GM21381 (cell line): ENCODE measurements at regions not wholly inside any gene's neighbourhood (a gene's known extent, or its start where the extent isn't known, plus 50 kb on each side); places are given as distances from the start of the nearest gene placed in this dataset.
"Not testable (repeated sequence)": the region's sequence is repeated elsewhere in the genome, so short reads cannot be mapped to it uniquely, and the experiment has no call there.

ENCODE experiments used
- ATAC-seq: cut with Tn5 transposase; IDR thresholded peaks from one replicate; pipeline ENCODE4 v1.9.1; 2021; ENCODE audit warnings: mild to moderate bottlenecking, moderate library complexity; ENCODE audit not compliant: unreplicated experiment

DNA sequence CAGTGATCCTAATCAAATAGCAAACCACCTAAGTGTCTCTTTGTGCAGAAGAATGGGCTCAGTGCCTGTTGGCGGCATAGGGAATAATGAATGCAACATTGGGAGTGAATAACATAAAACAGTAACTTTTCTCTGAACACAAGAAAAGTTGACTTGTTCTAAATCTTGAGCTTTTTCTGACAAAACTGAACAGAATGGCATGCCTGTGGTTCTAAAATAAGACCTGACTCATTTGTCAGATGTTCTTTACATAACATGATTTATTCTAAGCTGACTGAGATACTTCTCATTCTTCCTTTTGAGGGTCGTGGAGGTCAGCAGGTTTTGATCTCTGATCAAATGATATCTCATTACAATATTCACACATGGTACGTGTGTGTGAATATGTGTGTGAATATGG lies 165.4 kb upstream of the WDR1 start:
- no peak for ATAC-seq

GRCh38 chr4:10279261-10279660 lies 162.7 kb upstream of the WDR1 start:
- ATAC-seq, result no peak

DNA sequence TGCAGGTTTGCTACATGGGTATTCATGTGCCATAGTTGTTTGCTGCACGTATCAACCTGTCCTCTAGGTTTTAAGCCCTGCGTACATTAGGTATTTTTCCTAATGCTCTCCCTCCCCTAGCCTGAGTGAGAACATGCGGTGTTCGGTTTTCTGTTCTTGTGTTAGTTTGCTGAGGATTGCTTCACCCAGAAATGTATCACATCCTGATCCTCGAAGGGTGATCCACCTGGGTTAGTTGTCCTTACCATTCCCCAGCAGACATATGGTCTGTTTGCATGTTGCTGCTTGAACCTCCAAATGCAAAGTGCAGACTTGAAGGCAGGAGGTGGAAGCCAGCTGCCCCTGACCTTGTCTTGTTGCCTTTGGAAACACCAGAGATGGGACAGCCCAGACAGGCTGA lies 161.5 kb upstream of the WDR1 start:
- ATAC-seq, result no peak

DNA sequence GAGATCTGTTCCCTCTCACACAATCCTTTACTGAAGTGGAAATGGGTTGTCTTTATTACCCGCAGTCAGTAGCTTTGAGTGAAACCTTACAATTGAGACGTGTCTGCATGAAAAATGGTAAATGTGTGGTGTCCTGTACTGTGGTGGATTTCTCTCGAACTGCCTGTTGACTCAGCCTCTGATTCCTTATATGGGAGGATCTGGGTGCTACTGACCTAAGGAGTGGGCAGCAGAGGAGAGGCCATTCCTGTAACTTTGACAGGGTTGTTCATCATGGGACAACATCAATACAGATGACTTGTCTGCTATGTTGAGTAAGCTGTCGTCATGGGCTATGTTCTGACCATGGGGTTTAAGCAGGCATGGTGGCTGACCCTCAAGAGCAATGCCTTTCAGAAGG lies 159.6 kb upstream of the WDR1 start:
- ATAC-seq, result no peak

DNA sequence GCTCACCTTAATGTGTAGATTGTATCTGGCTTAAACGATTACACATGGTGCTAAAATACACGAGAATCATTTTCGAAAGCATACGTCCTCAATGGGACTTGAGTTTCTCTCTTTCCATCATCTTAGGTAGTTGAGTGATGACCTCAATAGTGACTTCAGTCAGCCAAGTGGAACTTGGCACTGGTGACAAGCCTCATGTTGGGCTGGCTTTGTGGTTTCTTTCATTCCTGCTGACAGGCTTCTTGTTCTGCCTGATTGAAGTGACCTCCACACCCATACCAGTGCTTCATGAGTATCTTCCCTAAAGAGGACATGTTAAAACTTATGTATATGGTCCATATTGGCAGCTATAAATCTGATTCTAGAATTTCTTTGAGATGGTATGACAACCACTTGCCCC lies 159.1 kb upstream of the WDR1 start:
- no peak for ATAC-seq

DNA sequence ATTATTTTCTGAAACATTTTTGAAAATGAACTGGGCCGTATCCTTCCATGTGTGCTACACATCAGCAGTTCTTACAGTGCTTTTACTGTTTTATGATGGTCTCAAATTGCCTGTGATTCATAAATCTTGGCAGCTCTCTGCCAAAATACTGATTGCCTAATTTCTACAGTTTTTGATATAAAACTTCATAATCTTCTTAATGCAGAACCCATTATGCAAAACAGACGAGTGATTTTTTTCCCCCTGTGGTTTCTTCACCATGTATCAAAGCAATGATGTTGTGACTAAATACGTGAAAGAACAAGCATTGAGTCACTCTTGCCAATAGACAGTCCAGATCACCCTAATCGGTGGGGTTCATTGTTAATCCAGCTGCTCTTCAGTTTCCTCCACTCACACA lies 156.4 kb upstream of the WDR1 start:
- no peak for ATAC-seq

DNA sequence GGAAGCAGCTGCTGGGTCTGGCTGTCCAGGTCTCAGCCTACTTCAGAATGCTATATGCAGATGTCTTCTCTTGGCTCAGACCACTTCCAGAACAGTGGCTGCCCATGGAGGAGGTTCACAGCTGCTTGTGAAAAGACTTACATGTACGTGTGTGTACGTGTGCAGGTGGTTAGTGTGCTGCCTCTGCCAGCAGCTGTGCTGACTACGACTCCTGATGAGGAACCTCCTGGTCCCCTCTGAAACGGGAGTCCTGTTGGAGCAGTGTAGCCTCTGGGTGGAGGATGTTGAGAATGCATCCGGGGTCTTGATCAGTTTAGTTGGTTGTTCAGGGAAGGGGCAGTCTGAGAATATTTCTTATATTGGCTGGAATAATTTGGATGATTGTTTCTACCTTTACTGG lies 155.9 kb upstream of the WDR1 start:
- ATAC-seq, result no peak

DNA sequence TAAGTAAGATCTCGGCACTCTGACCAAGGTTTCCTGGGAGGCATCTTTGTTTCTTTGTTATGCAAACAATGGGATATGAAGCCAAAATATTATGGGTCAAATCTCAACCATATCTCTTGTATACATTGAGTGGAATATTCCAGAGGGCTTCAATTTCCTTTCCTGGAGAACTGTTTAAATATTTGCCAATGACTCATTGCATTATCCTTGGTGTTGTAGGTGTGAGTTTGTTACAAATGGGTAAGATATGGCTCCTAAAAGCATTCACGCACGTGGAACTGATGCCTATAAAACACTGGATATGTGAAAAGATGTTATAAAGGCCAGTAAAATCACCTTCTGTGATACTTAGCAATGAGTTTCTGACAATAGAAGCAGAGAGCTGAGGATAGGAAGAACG lies 150.5 kb upstream of the WDR1 start:
- no peak for ATAC-seq

- no peak for ATAC-seq
Measured at GRCh38 chr4:10260777-10261176, 144.2 kb upstream of the WDR1 start.

GRCh38 chr4:10259976-10260375 lies 143.4 kb upstream of the WDR1 start:
- ATAC-seq, result no peak

- no peak for ATAC-seq
Measured at GRCh38 chr4:10256203-10256602, 139.6 kb upstream of the WDR1 start.

DNA sequence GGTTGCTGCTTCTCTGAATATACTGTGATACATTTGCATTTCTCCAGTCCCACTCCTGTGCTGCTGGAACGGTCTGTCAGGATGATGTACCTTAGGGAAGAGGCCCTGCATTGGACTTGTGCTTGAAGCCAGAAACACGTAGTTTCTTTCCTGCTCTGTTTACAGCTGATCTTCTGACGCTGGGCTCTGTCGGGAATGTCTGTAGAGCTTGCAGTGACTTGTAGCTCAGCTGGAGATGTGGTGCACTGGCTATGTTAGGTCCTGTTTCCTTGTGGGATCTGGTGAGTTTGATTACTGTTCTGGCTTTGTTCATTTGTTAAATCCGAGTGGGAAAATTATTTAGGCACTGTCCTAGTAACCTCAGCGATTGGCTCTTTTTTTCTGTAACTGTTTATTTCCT lies 137.2 kb upstream of the WDR1 start:
- no peak for ATAC-seq

DNA sequence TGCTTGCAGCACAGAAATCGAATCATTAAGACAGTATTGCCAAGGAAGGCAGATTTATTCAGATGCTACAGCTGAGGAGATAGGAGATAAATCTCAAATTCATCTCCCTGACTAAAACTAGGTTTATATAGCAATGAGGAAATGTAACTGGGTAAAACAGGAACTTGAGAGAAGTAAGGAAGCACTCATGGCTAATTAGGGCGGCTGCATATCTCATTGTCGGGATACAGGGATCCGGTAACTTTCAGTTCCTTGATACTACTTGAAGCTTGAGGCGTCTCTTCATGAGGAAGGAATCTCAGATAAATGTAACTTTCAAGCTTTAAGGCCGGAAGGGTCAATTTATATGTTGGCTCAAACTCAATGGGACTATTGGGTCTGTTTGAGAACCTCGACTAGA lies 129.2 kb upstream of the WDR1 start:
- no peak for ATAC-seq

DNA sequence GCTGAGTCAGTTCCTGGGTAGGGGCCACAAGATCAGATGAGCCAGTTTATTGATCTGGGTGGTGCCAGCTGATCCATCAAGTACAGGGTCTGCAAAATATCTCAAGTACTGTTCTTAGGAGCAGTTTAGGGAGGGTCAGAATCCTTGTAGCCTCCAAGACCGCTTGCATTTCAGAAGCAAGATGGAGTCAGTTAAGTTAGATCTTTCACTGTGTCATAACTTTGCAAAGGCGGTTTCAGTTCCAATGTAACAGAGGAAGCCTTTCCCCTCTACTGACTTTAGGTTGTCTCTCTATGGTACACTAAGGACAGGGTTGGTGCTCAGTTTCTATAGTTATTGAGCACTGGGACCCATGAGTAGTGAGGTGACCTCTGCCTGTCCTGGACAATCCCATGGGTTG lies 127.3 kb upstream of the WDR1 start:
- ATAC-seq, result no peak

- no peak for ATAC-seq
Measured at GRCh38 chr4:10240691-10241090, 124.1 kb upstream of the WDR1 start.

DNA sequence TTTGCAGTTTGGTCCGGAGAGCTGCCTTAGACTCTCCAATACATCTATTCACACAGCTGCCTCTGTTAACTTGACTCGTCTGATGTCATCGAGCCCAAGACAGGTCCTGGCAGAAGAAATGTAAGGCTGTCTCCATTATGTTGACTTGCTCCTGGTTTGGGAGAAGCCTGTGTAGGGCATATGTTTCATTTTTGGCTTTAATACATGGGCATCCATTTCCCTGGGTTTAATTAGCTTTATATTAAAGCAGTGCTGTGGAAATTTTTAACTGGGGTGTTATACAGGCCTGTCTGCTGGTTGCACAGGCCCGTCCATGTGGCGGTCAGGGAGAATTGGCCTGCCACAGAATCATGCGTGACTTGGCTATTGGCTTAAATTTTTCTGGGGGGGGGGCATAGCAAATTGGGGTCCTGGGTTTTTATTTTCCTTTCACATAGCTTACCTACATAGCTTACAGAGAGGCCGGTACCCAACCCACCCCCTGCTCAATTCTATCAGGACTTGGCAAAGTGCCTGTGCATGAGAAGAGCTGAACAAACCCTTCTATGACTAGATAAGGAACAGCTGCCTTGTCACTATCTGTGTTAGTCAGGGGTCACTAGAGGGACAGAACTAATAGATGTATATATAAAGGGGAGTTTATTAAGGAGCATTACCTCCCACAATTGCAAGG lies 123.5 kb upstream of the WDR1 start:
- ATAC-seq, result no peak

GRCh38 chr4:10237131-10237530 lies 120.5 kb upstream of the WDR1 start:
- ATAC-seq, result no peak

GRCh38 chr4:10232114-10232513 lies 115.5 kb upstream of the WDR1 start:
- no peak for ATAC-seq

- ATAC-seq, result no peak
Measured at GRCh38 chr4:10226756-10227155, 110.2 kb upstream of the WDR1 start.

DNA sequence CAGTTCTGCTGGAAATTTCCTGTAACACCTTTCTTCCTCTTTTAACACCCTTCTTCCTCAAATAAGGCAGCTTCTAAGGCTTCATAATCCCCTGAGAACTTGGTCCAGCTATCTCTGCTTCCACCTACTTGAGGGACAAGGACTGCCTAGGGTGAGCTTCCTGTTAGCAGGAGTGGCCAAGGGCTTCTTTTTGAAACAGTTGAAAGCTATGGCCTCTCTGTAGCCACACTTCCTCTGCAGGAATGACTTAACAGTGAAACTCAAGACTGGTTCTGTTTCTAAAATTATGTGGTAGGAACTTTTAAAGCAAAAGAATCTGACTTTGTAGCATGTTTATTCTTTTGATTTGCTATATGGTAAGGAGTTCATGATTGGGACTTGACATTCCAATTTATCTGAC lies 108.5 kb upstream of the WDR1 start:
- no peak for ATAC-seq

GRCh38 chr4:10223782-10224181 lies 107.2 kb upstream of the WDR1 start:
- ATAC-seq, result no peak

DNA sequence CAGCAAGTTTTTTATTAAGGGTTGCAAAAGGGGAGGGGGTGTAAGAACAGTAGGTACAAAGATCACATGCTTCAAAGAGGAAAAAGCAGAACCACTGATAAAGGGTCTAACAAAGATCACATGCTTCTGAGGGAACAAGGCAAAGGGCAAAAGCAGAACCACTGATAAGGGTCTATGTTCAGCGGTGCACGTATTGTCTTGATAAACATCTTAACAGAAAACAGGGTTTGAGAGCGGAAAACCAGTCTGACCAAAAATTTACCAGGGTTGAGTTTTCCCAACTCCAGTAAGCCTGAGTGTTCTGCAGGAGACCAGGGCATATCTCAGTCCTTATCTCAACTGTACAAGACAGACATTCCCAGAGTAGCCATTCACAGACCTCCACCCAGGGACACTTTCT lies 96.9 kb upstream of the WDR1 start:
- not testable (repeated sequence) for ATAC-seq

- ATAC-seq, result no peak
Measured at GRCh38 chr4:10212901-10213300, 96.3 kb upstream of the WDR1 start.

GRCh38 chr4:10212400-10212799 lies 95.8 kb upstream of the WDR1 start:
- ATAC-seq, result no peak
